ENCODE measurements at regions not wholly inside any gene's neighbourhood (a gene's known extent, or its start where the extent isn't known, plus 50 kb on each side); places are given as distances from the start of the nearest gene placed in this dataset.

DNA sequence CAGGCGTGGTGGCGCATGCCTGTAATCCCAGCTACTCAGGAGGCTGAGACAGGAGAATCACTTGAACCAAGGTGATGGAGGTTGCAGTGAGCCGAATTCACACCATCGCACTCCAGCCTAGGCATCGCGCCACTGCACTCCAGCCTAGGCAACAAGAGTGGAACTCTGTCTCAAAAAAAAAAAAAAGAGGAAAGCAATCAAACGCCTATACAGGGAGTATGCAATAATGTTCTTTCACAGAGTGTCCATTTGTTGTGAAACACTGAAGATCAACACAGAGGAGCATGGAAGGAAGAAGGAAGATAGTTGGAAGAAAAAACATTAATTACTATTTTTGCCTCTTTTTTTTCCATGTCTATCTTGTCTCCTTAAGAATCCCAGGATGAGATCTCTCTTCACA is 113.4 kb downstream of the FBXO8 start:
- TF ChIP-seq, protein P1, sequence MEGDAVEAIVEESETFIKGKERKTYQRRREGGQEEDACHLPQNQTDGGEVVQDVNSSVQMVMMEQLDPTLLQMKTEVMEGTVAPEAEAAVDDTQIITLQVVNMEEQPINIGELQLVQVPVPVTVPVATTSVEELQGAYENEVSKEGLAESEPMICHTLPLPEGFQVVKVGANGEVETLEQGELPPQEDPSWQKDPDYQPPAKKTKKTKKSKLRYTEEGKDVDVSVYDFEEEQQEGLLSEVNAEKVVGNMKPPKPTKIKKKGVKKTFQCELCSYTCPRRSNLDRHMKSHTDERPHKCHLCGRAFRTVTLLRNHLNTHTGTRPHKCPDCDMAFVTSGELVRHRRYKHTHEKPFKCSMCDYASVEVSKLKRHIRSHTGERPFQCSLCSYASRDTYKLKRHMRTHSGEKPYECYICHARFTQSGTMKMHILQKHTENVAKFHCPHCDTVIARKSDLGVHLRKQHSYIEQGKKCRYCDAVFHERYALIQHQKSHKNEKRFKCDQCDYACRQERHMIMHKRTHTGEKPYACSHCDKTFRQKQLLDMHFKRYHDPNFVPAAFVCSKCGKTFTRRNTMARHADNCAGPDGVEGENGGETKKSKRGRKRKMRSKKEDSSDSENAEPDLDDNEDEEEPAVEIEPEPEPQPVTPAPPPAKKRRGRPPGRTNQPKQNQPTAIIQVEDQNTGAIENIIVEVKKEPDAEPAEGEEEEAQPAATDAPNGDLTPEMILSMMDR (IDR thresholded peaks at IDR 0.05; ENCODE audit: extremely low read depth, insufficient read depth, missing control alignments), result no peak
- DNase-seq (ENCODE audit: low spot score), result no peak
- in situ Hi-C loops (cut with MboI; ENCODE audit: low pct_unique_long_range_greater_than_20kb, low sequenced_read_pairs, unreplicated experiment), result no loop called here

DNA sequence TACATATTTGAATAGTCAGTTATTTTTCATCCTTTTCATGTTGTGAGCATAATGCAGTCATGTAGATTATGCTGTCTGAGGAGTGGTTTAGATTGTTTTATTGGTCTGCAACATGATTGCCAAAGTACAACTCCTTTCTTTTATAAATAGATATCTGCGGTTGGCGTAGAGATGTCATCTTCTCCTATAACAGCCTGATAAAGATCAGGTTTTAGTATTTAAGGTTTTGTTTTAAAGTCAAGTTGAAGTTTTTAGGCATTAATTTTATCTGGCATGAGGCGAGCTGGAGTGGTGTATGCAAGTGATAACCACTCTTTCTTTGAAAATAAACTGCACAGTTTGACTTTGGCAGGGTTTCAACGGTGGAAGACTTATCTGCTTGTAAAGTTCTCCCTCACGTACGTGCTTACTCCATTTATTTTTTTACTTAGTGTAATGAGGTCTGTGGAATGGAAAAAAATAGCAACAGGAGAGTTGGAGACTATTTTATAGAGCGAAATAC is 126.3 kb downstream of the FBXO8 start:
- in situ Hi-C loops (cut with MboI; ENCODE audit: low pct_unique_long_range_greater_than_20kb, low sequenced_read_pairs, unreplicated experiment), result no loop called here
- DNase-seq (ENCODE audit: low spot score), result no peak
- TF ChIP-seq, protein P1 (IDR thresholded peaks at IDR 0.05; ENCODE audit: extremely low read depth, insufficient read depth, missing control alignments), result no peak

DNA sequence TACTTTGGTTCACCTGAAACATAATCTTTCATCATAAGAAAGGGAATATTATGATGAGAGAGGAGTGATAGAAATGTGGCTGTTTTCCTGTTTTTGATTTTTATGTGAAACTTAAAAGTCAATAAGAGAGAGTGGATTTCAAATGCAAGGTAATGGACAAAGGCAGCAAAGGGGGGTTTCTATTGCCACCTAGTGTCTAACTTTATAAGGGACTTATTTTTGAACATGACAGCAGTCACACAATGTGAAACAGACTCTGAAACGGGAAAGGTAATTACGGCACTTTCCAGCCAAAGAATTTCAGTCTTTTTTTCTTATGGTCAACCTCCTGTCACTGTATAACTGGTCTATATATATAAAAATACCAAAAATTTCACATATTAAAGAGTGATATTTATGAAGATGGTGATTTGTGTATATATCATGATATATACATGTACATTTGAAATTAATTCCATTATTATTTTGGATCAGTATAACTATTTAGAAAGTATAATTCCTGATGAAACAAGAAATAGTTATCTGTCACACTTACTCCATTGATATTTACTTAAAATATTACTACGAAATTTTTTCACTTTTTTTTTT is 127.1 kb downstream of the FBXO8 start:
- DNase-seq (ENCODE audit: low spot score), result peak; percentile 9
- TF ChIP-seq, protein P1 (IDR thresholded peaks at IDR 0.05; ENCODE audit: extremely low read depth, insufficient read depth, missing control alignments), result peak; percentile 55
- in situ Hi-C loops (cut with MboI; ENCODE audit: low pct_unique_long_range_greater_than_20kb, low sequenced_read_pairs, unreplicated experiment), result no loop called here

DNA sequence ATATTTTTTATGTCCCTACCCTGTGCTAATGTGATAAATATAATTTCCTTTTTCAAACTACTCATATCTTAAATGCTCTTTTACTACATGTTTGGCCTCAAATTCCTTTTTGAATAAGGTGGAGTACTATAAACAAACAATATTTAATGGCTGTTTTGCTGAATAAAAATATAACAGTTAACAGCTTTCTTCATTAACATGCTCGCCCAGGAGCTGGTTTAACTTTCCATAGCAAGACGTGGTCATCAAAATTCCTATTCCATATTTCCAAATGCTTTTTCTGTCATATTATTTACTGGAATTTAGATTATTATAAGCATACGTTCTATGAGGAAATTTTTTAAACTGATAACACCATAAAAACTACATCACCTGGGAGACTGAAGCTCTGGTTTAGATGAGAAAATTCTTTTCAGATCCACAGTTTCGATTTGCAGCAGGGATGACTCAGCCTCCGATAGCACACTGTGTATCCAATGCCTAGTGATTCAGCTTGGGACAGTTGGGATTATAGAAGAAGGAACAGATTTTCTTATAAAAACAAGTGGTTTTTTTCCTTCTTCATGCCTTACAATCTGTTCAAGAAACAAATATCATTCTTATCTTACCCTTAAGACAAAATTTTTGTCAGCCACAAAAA is 129.1 kb downstream of the FBXO8 start:
- in situ Hi-C loops (cut with MboI; ENCODE audit: low pct_unique_long_range_greater_than_20kb, low sequenced_read_pairs, unreplicated experiment), result no loop called here
- no peak for DNase-seq (ENCODE audit: low spot score)
- TF ChIP-seq, protein P1 (IDR thresholded peaks at IDR 0.05; ENCODE audit: extremely low read depth, insufficient read depth, missing control alignments), result no peak

DNA sequence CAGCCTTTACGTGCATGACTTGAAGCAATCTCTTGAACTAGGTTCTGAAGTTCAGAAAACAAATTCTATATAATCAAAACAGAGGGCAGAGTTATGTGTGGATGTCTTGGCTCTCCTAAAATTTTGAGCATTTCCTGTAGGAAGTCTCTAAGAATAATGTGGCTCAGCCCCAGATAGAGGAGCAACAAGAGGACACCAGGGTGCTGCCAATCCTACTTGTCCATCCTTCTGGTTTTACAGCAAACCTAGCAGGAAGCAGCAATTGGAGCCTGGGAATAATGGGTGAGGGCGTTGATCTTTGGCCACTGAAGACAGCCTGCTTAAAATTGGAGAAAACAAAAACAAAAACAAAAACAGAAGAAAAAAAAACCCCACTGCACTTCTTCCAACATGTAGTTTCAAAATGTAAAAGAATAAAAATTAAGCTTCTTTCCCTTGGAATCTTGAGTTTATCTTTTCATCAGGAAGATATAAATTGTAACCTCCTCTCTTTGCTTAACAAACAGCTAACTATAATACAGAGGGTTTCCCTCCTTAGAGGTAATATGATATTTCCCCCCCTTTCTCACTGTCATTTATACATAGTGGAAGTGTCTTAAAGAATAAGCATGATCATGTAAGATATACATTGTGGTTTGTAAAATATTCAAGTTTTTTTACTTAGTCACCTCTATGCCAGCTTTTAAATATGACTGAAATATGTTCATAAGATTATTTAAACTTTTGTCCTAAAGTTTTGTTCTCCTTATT is 130.6 kb downstream of the FBXO8 start:
- TF ChIP-seq, protein P1 (IDR thresholded peaks at IDR 0.05; ENCODE audit: extremely low read depth, insufficient read depth, missing control alignments), result no peak
- in situ Hi-C loops (cut with MboI; ENCODE audit: low pct_unique_long_range_greater_than_20kb, low sequenced_read_pairs, unreplicated experiment), result no loop called here
- no peak for DNase-seq (ENCODE audit: low spot score)

DNA sequence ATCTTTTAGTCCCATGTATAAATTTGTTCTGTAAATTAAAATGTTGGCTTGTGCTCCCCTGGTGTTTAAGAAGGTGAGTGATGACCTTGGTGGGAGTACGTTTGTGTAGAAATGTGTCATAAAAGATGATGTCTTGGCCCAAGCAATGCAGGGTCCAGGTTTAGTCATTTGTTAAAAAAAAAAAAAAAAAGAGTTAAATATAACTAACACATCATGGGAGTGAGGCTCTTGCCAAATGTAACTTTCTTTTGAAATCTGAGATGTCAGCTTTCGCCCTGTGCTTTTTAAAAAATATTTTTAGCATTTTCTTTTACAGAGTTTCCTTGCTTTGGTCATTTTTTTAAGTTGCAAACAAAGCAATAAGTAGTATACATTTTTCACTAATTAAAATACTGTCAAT is 135.6 kb downstream of the FBXO8 start:
- no peak for DNase-seq (ENCODE audit: low spot score)
- TF ChIP-seq, protein P1 (IDR thresholded peaks at IDR 0.05; ENCODE audit: extremely low read depth, insufficient read depth, missing control alignments), result no peak
- in situ Hi-C loops (cut with MboI; ENCODE audit: low pct_unique_long_range_greater_than_20kb, low sequenced_read_pairs, unreplicated experiment), result no loop called here
